HL-60 (cell line): ENCODE measurements at regions not wholly inside any gene's neighbourhood (a gene's known extent, or its start where the extent isn't known, plus 50 kb on each side); places are given as distances from the start of the nearest gene placed in this dataset.

Source experiments
- GABPA ChIP-seq: IDR thresholded peaks from 2 replicates; pipeline ENCODE4 v1.6.1; 2012; ENCODE audit warnings: low read depth
- TF ChIP-seq, protein P1 (sequence below): IDR thresholded peaks from one replicate; pipeline ENCODE4 v1.5.1; 2011; ENCODE audit warnings: low read length, control low read depth, inconsistent platforms; ENCODE audit not compliant: insufficient read depth

DNA sequence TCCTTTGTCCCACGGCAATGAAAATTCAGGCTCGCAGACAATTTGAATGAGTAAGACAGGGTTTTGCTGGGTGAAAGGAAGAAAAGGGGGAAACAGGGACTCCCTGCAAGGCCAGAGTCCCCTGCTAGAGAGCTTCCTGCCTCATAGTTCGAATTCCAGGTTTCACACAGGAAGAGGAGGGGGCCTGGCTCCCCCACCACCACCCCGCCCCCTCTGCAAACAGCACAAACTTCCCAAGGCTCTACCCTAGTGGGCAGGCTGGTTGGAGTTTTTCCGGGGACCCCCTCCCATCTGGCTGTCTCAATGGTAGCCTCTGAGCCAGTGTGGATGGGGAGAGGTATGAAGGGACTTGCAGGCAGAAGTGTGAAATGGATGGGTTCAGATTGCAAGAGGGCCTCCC, 57.4 kb upstream of the NEBL start:
- TF ChIP-seq, protein P1, sequence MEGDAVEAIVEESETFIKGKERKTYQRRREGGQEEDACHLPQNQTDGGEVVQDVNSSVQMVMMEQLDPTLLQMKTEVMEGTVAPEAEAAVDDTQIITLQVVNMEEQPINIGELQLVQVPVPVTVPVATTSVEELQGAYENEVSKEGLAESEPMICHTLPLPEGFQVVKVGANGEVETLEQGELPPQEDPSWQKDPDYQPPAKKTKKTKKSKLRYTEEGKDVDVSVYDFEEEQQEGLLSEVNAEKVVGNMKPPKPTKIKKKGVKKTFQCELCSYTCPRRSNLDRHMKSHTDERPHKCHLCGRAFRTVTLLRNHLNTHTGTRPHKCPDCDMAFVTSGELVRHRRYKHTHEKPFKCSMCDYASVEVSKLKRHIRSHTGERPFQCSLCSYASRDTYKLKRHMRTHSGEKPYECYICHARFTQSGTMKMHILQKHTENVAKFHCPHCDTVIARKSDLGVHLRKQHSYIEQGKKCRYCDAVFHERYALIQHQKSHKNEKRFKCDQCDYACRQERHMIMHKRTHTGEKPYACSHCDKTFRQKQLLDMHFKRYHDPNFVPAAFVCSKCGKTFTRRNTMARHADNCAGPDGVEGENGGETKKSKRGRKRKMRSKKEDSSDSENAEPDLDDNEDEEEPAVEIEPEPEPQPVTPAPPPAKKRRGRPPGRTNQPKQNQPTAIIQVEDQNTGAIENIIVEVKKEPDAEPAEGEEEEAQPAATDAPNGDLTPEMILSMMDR = no peak
- TF ChIP-seq GABPA = no peak
